GM19324 (cell line): ENCODE measurements at regions not wholly inside any gene's neighbourhood (a gene's known extent, or its start where the extent isn't known, plus 50 kb on each side); places are given as distances from the start of the nearest gene placed in this dataset.

Source experiments
- ATAC-seq: cut with Tn5 transposase; IDR thresholded peaks from one replicate; pipeline ENCODE4 v1.9.1; 2021; ENCODE audit warnings: mild to moderate bottlenecking, moderate library complexity; ENCODE audit not compliant: unreplicated experiment, low FRiP score

GRCh38 chr9:119559986-119560385 lies 190.8 kb upstream of the BRINP1 start:
- no peak for ATAC-seq

GRCh38 chr9:119559056-119559455 lies 189.8 kb upstream of the BRINP1 start:
- no peak for ATAC-seq

GRCh38 chr9:119556129-119556875 lies 187.1 kb upstream of the BRINP1 start:
- ATAC-seq, result peak; percentile 98

- no peak for ATAC-seq
These were observed 175.3 kb upstream of the BRINP1 start for GRCh38 chr9:119544492-119544891.

- no peak for ATAC-seq
These were observed 167.9 kb upstream of the BRINP1 start for GRCh38 chr9:119537138-119537537.

- no peak for ATAC-seq
These were observed 164.3 kb upstream of the BRINP1 start for GRCh38 chr9:119533504-119533903.

- no peak for ATAC-seq
These were observed 157.5 kb upstream of the BRINP1 start for GRCh38 chr9:119526698-119527097.

- ATAC-seq, result no peak
These were observed 154.3 kb upstream of the BRINP1 start for GRCh38 chr9:119523508-119523907.

- no peak for ATAC-seq
These were observed 153.1 kb upstream of the BRINP1 start for GRCh38 chr9:119522381-119522780.

- ATAC-seq, result no peak
These were observed 140.2 kb upstream of the BRINP1 start for GRCh38 chr9:119509291-119509905.

- ATAC-seq, result no peak
These were observed 132.1 kb upstream of the BRINP1 start for GRCh38 chr9:119501374-119501773.

GRCh38 chr9:119500072-119500771 lies 131.0 kb upstream of the BRINP1 start:
- no peak for ATAC-seq

- ATAC-seq, result no peak
These were observed 118.0 kb upstream of the BRINP1 start for GRCh38 chr9:119487118-119487827.

GRCh38 chr9:119483153-119483552 lies 113.9 kb upstream of the BRINP1 start:
- no peak for ATAC-seq

- no peak for ATAC-seq
These were observed 108.0 kb upstream of the BRINP1 start for GRCh38 chr9:119477197-119477596.

- ATAC-seq, result no peak
These were observed 88.8 kb upstream of the BRINP1 start for GRCh38 chr9:119458068-119458467.

- no peak for ATAC-seq
These were observed 84.7 kb upstream of the BRINP1 start for GRCh38 chr9:119453980-119454379.

- no peak for ATAC-seq
These were observed 84.3 kb upstream of the BRINP1 start for GRCh38 chr9:119453490-119453911.

GRCh38 chr9:119451426-119451825 lies 82.2 kb upstream of the BRINP1 start:
- no peak for ATAC-seq

- ATAC-seq, result no peak
These were observed 73.9 kb upstream of the BRINP1 start for GRCh38 chr9:119443179-119443578.

GRCh38 chr9:119441832-119442231 lies 72.6 kb upstream of the BRINP1 start:
- no peak for ATAC-seq
